Large intestine (tissue), 3 donors: ENCODE measurements at regions not wholly inside any gene's neighbourhood (a gene's known extent, or its start where the extent isn't known, plus 50 kb on each side); places are given as distances from the start of the nearest gene placed in this dataset.
"Not testable (repeated sequence)": the region's sequence is repeated elsewhere in the genome, so short reads cannot be mapped to it uniquely, and the experiment has no call there.

Source experiments
- DNase-seq, 2 donors: peaks; one replicate each; pipeline versions ENCODE4 v3.0.0 to v3.0.0-alpha.2; 2013
- H3K27ac ChIP-seq: one replicate; pipeline ENCODE4 v1.5.1; 2013; ENCODE audit warnings: low read length
- H3K27me3 ChIP-seq: 2 replicates; pipeline ENCODE4 v1.6.1; 2013; ENCODE audit warnings: low read length; ENCODE audit not compliant: control insufficient read depth, insufficient read depth
- H3K36me3 ChIP-seq: 2 replicates; pipeline ENCODE4 v1.6.1; 2013; ENCODE audit warnings: low read length; ENCODE audit not compliant: control insufficient read depth, insufficient read depth
- H3K4me1 ChIP-seq: one replicate; pipeline ENCODE4 v1.6.1; 2013; ENCODE audit warnings: low read length; ENCODE audit not compliant: control insufficient read depth, insufficient read depth
- H3K4me3 ChIP-seq: one replicate; pipeline ENCODE4 v1.5.1; 2013; ENCODE audit warnings: low read length
- H3K9me3 ChIP-seq: one replicate; pipeline ENCODE4 v1.6.1; 2013; ENCODE audit warnings: mild to moderate bottlenecking, low read depth, low read length, moderate library complexity; ENCODE audit not compliant: control insufficient read depth
- WGBS: methylation state at CpG from one replicate; pipeline ENCODE4 v1.1.5; 2013; ENCODE audit warnings: low lambda C conversion rate; ENCODE audit not compliant: insufficient coverage; 5-methylcytosine and 5-hydroxymethylcytosine counted together

- no peak overlapping the region for H3K27ac ChIP-seq
- H3K9me3 ChIP-seq, result no peaks in the 10 kb centered on the region
- no peaks in the 10 kb centered on the region for H3K36me3 ChIP-seq
- no peak overlapping the region for H3K4me3 ChIP-seq
- DNase-seq, result no peak
- 0% methylated on average over 1 of the region's 1 CpG for WGBS
- H3K4me1 ChIP-seq, result peaks cover 23% of the 10 kb centered on the region
- H3K27me3 ChIP-seq, result no peaks in the 10 kb centered on the region
Observed at GRCh38 chr3:31189330-31189729, 294.9 kb upstream of the GADL1 start.

GRCh38 chr3:31189971-31190370, 295.5 kb upstream of the GADL1 start:
- Histone ChIP-seq H3K36me3 (no peaks in the 10 kb centered on the region), H3K4me1 (peaks cover 21% of the 10 kb centered on the region), H3K27ac (no peak overlapping the region), H3K9me3 (no peaks in the 10 kb centered on the region), H3K4me3 (no peak overlapping the region), H3K27me3 (no peaks in the 10 kb centered on the region)
- no peak for DNase-seq

- Histone ChIP-seq H3K27ac (no peak overlapping the region), H3K27me3 (no peaks in the 10 kb centered on the region), H3K9me3 (no peaks in the 10 kb centered on the region), H3K36me3 (no peaks in the 10 kb centered on the region), H3K4me1 (peaks cover 21% of the 10 kb centered on the region), H3K4me3 (no peak overlapping the region)
- no peak for DNase-seq
- WGBS, result no CpG with 5 or more reads among the region's 6 CpGs
Observed at GRCh38 chr3:31191354-31191753, 296.9 kb upstream of the GADL1 start.

- peaks cover 17% of the 10 kb centered on the region for H3K4me1 ChIP-seq
- no peaks in the 10 kb centered on the region for H3K9me3 ChIP-seq
- H3K27me3 ChIP-seq, result no peaks in the 10 kb centered on the region
- no peak overlapping the region for H3K4me3 ChIP-seq
- 100% methylated on average over 1 of the region's 2 CpGs for WGBS
- H3K27ac ChIP-seq, result no peak overlapping the region
- H3K36me3 ChIP-seq, result no peaks in the 10 kb centered on the region
- no peak for DNase-seq
Observed at GRCh38 chr3:31193429-31193828, 299.0 kb upstream of the GADL1 start.

- H3K27ac ChIP-seq, result no peak overlapping the region
- H3K9me3 ChIP-seq, result no peaks in the 10 kb centered on the region
- WGBS, result no CpG with 5 or more reads among the region's 1 CpG
- H3K4me3 ChIP-seq, result no peak overlapping the region
- no peaks in the 10 kb centered on the region for H3K27me3 ChIP-seq
- DNase-seq, result no peak
- no peaks in the 10 kb centered on the region for H3K36me3 ChIP-seq
- peaks cover 16% of the 10 kb centered on the region for H3K4me1 ChIP-seq
Observed at GRCh38 chr3:31193871-31194270, 299.4 kb upstream of the GADL1 start.

GRCh38 chr3:31196261-31196660, 301.8 kb upstream of the GADL1 start:
- DNase-seq, result no peak

GRCh38 chr3:31196881-31197364, 302.5 kb upstream of the GADL1 start:
- Histone ChIP-seq H3K4me1 (peaks cover 16% of the 10 kb centered on the region), H3K4me3 (no peak overlapping the region), H3K27ac (no peak overlapping the region), H3K36me3 (no peaks in the 10 kb centered on the region), H3K27me3 (no peaks in the 10 kb centered on the region), H3K9me3 (peaks cover 10% of the 10 kb centered on the region)
- no peak for DNase-seq
- no CpG with 5 or more reads among the region's 7 CpGs for WGBS

More at GRCh38 chr3:31196261-31196660, 301.8 kb upstream of the GADL1 start:
- no peak overlapping the region for H3K4me3 ChIP-seq
- H3K27me3 ChIP-seq, result no peaks in the 10 kb centered on the region
- no peak overlapping the region for H3K27ac ChIP-seq
- no peaks in the 10 kb centered on the region for H3K36me3 ChIP-seq
- peaks cover 16% of the 10 kb centered on the region for H3K4me1 ChIP-seq
- peaks cover 10% of the 10 kb centered on the region for H3K9me3 ChIP-seq

- H3K4me1 ChIP-seq, result peaks cover 19% of the 10 kb centered on the region
- WGBS, result no CpG with 5 or more reads among the region's 2 CpGs
- H3K9me3 ChIP-seq, result peaks cover 10% of the 10 kb centered on the region
- H3K36me3 ChIP-seq, result no peaks in the 10 kb centered on the region
- peak; percentile 54 to 79 for DNase-seq
- no peaks in the 10 kb centered on the region for H3K27me3 ChIP-seq
- H3K27ac ChIP-seq, result peak overlapping the region; percentile 24
- no peak overlapping the region for H3K4me3 ChIP-seq
Observed at GRCh38 chr3:31197941-31198340, 303.5 kb upstream of the GADL1 start.

- H3K4me1 ChIP-seq, result peaks cover 25% of the 10 kb centered on the region
- no peak for DNase-seq
- H3K9me3 ChIP-seq, result peaks cover 10% of the 10 kb centered on the region
- H3K4me3 ChIP-seq, result no peak overlapping the region
- no peaks in the 10 kb centered on the region for H3K36me3 ChIP-seq
- H3K27ac ChIP-seq, result no peak overlapping the region
- no peaks in the 10 kb centered on the region for H3K27me3 ChIP-seq
Observed at GRCh38 chr3:31198890-31199289, 304.4 kb upstream of the GADL1 start.

- H3K4me1 ChIP-seq, result peaks cover 14% of the 10 kb centered on the region
- peak overlapping the region; percentile 57 for H3K27ac ChIP-seq
- DNase-seq, result peak; percentile 64 to 90
- H3K9me3 ChIP-seq, result peaks cover 10% of the 10 kb centered on the region
- no peaks in the 10 kb centered on the region for H3K27me3 ChIP-seq
- H3K36me3 ChIP-seq, result no peaks in the 10 kb centered on the region
- WGBS, result 40% methylated on average over 1 of the region's 5 CpGs
- H3K4me3 ChIP-seq, result no peak overlapping the region
Observed at GRCh38 chr3:31203960-31204795, 309.7 kb upstream of the GADL1 start.

- Histone ChIP-seq H3K27ac (peak overlapping the region; percentile 57), H3K9me3 (peaks cover 10% of the 10 kb centered on the region), H3K4me1 (peaks cover 14% of the 10 kb centered on the region)
- not testable (repeated sequence) for H3K4me3 ChIP-seq, H3K36me3 ChIP-seq, H3K27me3 ChIP-seq, DNase-seq
- WGBS, result no CpG with 5 or more reads among the region's 4 CpGs
Observed at GRCh38 chr3:31204796-31205056, 310.3 kb upstream of the GADL1 start.
